ENCODE measurements at regions not wholly inside any gene's neighbourhood (a gene's known extent, or its start where the extent isn't known, plus 50 kb on each side); places are given as distances from the start of the nearest gene placed in this dataset.

- no peak for DNase-seq (ENCODE audit: low read depth, low spot score)
- Histone ChIP-seq H3K27me3 (ENCODE audit: insufficient read depth, insufficient read length) (no peaks in the 10 kb centered on the region), H3K36me3 (ENCODE audit: insufficient read depth, insufficient read length, low read length) (no peaks in the 10 kb centered on the region), H3K4me1 (ENCODE audit: insufficient read depth, insufficient read length) (peaks cover 4% of the 10 kb centered on the region), H3K9me3 (ENCODE audit: insufficient read depth, low read length) (peaks cover 3% of the 10 kb centered on the region; the same call in 1 of the 2 replicates), H3K9ac (ENCODE audit: insufficient read length, low read depth) (no peak overlapping the region), H3K4me3 (ENCODE audit: insufficient read length, low read depth) (no peak overlapping the region)
- no peak for TF ChIP-seq SUZ12 (IDR thresholded peaks at IDR 0.05; ENCODE audit: extremely low read depth, insufficient read depth, insufficient read length)
- no peak for TF ChIP-seq ZNF274 (IDR thresholded peaks at IDR 0.05; ENCODE audit: low read depth, low read length)
- no peak for TF ChIP-seq YY1 (IDR thresholded peaks at IDR 0.05; ENCODE audit: insufficient read depth, insufficient read length)
These were observed 210.0 kb upstream of the CST7 start for GRCh38 chr20:24738981-24739633.

- Histone ChIP-seq H3K4me3 (ENCODE audit: insufficient read length, low read depth) (no peak overlapping the region), H3K27me3 (ENCODE audit: insufficient read depth, insufficient read length) (no peaks in the 10 kb centered on the region), H3K9ac (ENCODE audit: insufficient read length, low read depth) (no peak overlapping the region), H3K4me1 (ENCODE audit: insufficient read depth, insufficient read length) (peaks cover 4% of the 10 kb centered on the region), H3K36me3 (ENCODE audit: insufficient read depth, insufficient read length, low read length) (no peaks in the 10 kb centered on the region), H3K9me3 (ENCODE audit: insufficient read depth, low read length) (no peaks in the 10 kb centered on the region)
- TF ChIP-seq YY1 (IDR thresholded peaks at IDR 0.05; ENCODE audit: insufficient read depth, insufficient read length) (no peak), ZNF274 (IDR thresholded peaks at IDR 0.05; ENCODE audit: low read depth, low read length) (no peak), SUZ12 (IDR thresholded peaks at IDR 0.05; ENCODE audit: extremely low read depth, insufficient read depth, insufficient read length) (no peak)
- no peak for DNase-seq (ENCODE audit: low read depth, low spot score)
These were observed 209.3 kb upstream of the CST7 start for GRCh38 chr20:24739746-24740145.

DNA sequence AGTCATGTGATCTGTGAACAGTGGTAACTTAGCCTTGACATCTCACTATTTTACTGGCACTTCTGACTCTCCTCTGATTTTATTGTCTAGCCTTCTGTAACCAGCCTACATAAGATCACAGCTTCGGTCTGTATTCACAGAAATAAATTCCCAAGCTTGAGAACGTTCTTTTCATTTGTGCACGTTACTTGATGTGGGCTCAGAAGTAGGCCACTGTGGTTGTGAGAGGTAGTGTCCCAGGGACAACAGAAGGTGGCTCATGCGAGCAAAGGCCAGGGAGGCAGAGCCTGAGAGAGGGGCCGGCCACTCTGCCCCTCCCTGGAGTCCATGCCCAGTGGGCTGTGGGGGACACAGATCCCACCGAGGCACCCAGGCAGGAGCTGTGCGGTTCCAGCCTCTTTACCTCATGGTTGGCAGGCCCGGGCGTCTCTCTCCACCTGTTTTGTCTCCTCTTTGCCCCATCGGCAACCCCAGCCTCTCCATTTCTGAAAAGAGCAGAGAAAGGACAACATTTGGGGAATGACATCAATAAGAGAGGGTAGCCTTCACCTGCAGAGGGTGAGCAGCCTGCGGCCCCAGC lies 207.5 kb upstream of the CST7 start:
- Histone ChIP-seq H3K9me3 (ENCODE audit: insufficient read depth, low read length) (no peaks in the 10 kb centered on the region), H3K4me1 (ENCODE audit: insufficient read depth, insufficient read length) (peaks cover 10% of the 10 kb centered on the region), H3K9ac (ENCODE audit: insufficient read length, low read depth) (no peak overlapping the region), H3K4me3 (ENCODE audit: insufficient read length, low read depth) (no peak overlapping the region), H3K27me3 (ENCODE audit: insufficient read depth, insufficient read length) (no peaks in the 10 kb centered on the region), H3K36me3 (ENCODE audit: insufficient read depth, insufficient read length, low read length) (no peaks in the 10 kb centered on the region)
- TF ChIP-seq YY1 (IDR thresholded peaks at IDR 0.05; ENCODE audit: insufficient read depth, insufficient read length) = no peak
- TF ChIP-seq ZNF274 (IDR thresholded peaks at IDR 0.05; ENCODE audit: low read depth, low read length) = no peak
- no peak for TF ChIP-seq SUZ12 (IDR thresholded peaks at IDR 0.05; ENCODE audit: extremely low read depth, insufficient read depth, insufficient read length)
- DNase-seq (ENCODE audit: low read depth, low spot score) = no peak

DNA sequence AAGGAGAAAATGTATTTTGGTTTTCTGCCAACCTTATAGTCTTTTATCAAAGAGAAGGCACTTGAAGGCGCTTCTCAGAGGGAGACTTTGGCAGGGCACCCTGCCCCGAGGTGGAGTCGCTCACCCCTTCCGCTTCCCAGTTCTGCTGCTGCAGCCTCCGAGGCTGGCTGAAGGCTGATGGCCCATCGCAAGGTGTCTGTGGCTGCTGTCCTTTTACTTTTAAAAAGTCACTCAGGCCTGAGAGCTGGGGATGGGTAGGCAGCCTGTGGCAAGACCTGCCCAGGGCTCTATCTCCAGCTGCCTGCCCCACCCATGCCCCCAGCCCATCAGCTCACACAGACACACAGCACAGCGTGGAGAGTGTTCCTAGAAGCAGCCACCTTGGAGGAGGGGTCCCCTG lies 206.6 kb upstream of the CST7 start:
- no peak overlapping the region for H3K4me3 ChIP-seq (ENCODE audit: insufficient read length, low read depth)
- H3K27me3 ChIP-seq (ENCODE audit: insufficient read depth, insufficient read length) = no peaks in the 10 kb centered on the region
- H3K4me1 ChIP-seq (ENCODE audit: insufficient read depth, insufficient read length) = peaks cover 8% of the 10 kb centered on the region
- no peak for TF ChIP-seq SUZ12 (IDR thresholded peaks at IDR 0.05; ENCODE audit: extremely low read depth, insufficient read depth, insufficient read length)
- TF ChIP-seq ZNF274 (IDR thresholded peaks at IDR 0.05; ENCODE audit: low read depth, low read length) = no peak
- TF ChIP-seq YY1 (IDR thresholded peaks at IDR 0.05; ENCODE audit: insufficient read depth, insufficient read length) = no peak
- no peaks in the 10 kb centered on the region for H3K9me3 ChIP-seq (ENCODE audit: insufficient read depth, low read length)
- no peak for DNase-seq (ENCODE audit: low read depth, low spot score)
- no peaks in the 10 kb centered on the region for H3K36me3 ChIP-seq (ENCODE audit: insufficient read depth, insufficient read length, low read length)
- no peak overlapping the region for H3K9ac ChIP-seq (ENCODE audit: insufficient read length, low read depth)

DNA sequence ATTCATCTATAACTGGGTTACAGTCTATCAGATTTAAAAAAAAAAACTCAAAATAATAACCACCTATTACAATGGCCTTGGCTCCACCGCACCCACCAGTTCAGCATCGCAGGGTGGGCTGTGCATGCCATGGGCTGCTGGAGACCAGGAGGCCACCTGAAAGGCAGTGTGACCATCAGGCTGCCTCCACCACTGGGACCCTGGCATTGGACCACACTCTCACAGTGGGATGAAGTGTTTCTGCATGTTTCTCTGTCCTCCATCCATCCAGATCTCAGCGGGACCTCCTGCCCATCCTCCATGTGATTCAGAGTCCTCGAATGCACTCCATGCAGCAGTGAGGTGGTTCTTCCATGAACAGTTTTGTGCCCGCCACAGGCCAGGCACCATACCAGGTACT lies 206.1 kb upstream of the CST7 start:
- Histone ChIP-seq H3K9ac (ENCODE audit: insufficient read length, low read depth) (no peak overlapping the region), H3K4me1 (ENCODE audit: insufficient read depth, insufficient read length) (peaks cover 12% of the 10 kb centered on the region), H3K36me3 (ENCODE audit: insufficient read depth, insufficient read length, low read length) (no peaks in the 10 kb centered on the region), H3K27me3 (ENCODE audit: insufficient read depth, insufficient read length) (no peaks in the 10 kb centered on the region), H3K9me3 (ENCODE audit: insufficient read depth, low read length) (no peaks in the 10 kb centered on the region), H3K4me3 (ENCODE audit: insufficient read length, low read depth) (no peak overlapping the region)
- DNase-seq (ENCODE audit: low read depth, low spot score) = no peak
- TF ChIP-seq SUZ12 (IDR thresholded peaks at IDR 0.05; ENCODE audit: extremely low read depth, insufficient read depth, insufficient read length) (no peak), YY1 (IDR thresholded peaks at IDR 0.05; ENCODE audit: insufficient read depth, insufficient read length) (no peak), ZNF274 (IDR thresholded peaks at IDR 0.05; ENCODE audit: low read depth, low read length) (no peak)

DNA sequence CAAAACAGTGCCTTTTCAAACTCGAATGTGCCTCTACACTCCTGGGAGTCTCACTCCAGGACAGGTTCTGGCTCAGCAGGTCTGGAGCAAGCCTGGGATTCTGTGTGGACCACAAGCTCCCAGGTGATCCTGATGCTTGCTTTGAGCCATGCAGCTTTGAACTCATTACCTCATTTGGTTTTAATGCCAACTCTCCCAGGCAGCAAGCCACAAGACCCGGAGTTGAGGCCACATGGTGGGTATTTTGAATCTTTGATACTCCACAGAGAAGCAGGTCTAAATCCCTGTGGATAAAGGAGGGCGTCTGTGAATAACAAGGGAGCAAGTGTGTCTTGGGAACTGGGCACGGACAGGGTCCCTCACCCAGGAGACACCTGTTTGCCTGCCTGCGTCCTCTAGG lies 205.4 kb upstream of the CST7 start:
- TF ChIP-seq ZNF274 (IDR thresholded peaks at IDR 0.05; ENCODE audit: low read depth, low read length) = no peak
- no peak for TF ChIP-seq SUZ12 (IDR thresholded peaks at IDR 0.05; ENCODE audit: extremely low read depth, insufficient read depth, insufficient read length)
- TF ChIP-seq YY1 (IDR thresholded peaks at IDR 0.05; ENCODE audit: insufficient read depth, insufficient read length) = no peak
- no peak for DNase-seq (ENCODE audit: low read depth, low spot score)

GRCh38 chr20:24744747-24745146 lies 204.3 kb upstream of the CST7 start:
- H3K9ac ChIP-seq (ENCODE audit: insufficient read length, low read depth) = no peak overlapping the region
- TF ChIP-seq YY1 (IDR thresholded peaks at IDR 0.05; ENCODE audit: insufficient read depth, insufficient read length) = no peak
- TF ChIP-seq ZNF274 (IDR thresholded peaks at IDR 0.05; ENCODE audit: low read depth, low read length) = no peak
- no peak for TF ChIP-seq SUZ12 (IDR thresholded peaks at IDR 0.05; ENCODE audit: extremely low read depth, insufficient read depth, insufficient read length)
- peaks cover 12% of the 10 kb centered on the region for H3K4me1 ChIP-seq (ENCODE audit: insufficient read depth, insufficient read length)
- H3K36me3 ChIP-seq (ENCODE audit: insufficient read depth, insufficient read length, low read length) = no peaks in the 10 kb centered on the region
- no peak for DNase-seq (ENCODE audit: low read depth, low spot score)
- no peaks in the 10 kb centered on the region for H3K27me3 ChIP-seq (ENCODE audit: insufficient read depth, insufficient read length)
- H3K9me3 ChIP-seq (ENCODE audit: insufficient read depth, low read length) = no peaks in the 10 kb centered on the region
- no peak overlapping the region for H3K4me3 ChIP-seq (ENCODE audit: insufficient read length, low read depth)

More for the DNA sequence above, 205.4 kb upstream of the CST7 start:
- H3K9ac ChIP-seq (ENCODE audit: insufficient read length, low read depth) = no peak overlapping the region
- no peaks in the 10 kb centered on the region for H3K36me3 ChIP-seq (ENCODE audit: insufficient read depth, insufficient read length, low read length)
- no peak overlapping the region for H3K4me3 ChIP-seq (ENCODE audit: insufficient read length, low read depth)
- no peaks in the 10 kb centered on the region for H3K9me3 ChIP-seq (ENCODE audit: insufficient read depth, low read length)
- peaks cover 12% of the 10 kb centered on the region for H3K4me1 ChIP-seq (ENCODE audit: insufficient read depth, insufficient read length)
- H3K27me3 ChIP-seq (ENCODE audit: insufficient read depth, insufficient read length) = no peaks in the 10 kb centered on the region

Measured in NT2/D1 (cell line).